NOMO-1 (cell line): ENCODE measurements at regions not wholly inside any gene's neighbourhood (a gene's known extent, or its start where the extent isn't known, plus 50 kb on each side); places are given as distances from the start of the nearest gene placed in this dataset.

Experiments
- DNase-seq, 2 experiments: peaks; one replicate each; lab custom pipeline; 2025; ENCODE audit not compliant: unreplicated experiment in 2 of 2; lab: John Stamatoyannopoulos, UW

DNA sequence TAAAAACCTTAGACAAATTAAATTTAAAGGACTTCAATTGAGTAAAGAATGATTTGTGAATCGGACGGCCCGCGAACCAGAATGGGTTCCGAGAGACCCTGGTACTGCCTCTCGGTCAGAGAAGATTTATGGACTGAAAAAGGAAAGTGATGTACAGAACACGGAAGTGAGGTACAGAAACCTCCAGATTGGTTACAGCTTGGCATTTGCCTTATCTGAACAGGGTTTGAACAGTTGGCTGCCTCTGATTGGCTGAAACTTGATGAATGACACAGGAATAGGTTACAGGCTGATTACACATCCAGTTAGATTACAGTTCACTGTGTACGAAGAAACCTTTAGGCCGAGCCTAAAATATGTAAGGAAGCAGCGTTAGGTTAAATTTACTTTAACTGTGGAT lies 156.5 kb upstream of the EGFLAM start:
- DNase-seq, result no peak

DNA sequence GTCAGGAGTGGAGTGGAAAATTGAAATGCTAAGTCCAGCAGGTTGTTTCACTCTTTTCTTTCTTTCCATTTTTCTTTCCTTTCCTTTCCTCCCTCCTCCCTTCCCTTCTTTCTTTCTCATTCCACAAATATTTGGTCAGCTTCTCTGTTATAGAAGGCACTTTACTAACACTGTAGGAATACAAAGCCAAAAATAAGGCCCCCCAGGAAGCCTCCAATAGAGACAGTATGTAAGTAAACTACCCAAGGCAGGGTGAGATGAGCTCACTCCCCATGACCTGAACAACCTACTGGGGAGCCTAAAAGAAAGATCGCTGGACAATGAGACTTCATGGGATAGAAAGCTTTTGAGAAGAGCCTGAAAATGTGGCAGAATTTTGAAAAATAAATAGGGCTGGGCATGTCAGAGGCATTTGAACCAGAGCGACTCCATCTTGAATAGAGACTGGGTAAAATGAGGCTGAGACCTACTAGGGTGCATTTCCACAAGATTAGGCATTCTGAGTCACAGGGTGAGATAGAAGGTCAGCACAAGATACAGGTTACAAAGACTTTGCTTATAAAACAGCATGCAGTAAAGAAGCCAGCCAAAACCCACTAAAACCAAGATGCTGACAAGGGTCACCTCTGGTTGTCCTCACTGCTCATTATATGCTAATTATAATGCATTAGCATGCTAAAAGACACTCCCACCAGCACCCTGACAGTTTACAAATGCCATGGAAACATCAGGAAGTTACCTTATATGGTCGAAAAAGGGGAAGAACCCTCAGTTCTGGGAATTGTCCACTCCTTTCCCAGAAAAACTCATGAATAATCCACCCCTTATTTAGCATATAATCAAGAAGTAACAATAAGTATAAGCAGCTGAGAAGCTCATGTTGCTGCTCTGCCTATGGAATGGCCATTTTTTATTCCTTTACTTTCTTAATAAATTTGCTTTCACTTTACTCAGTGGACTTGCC lies 158.9 kb upstream of the EGFLAM start:
- no peak for DNase-seq

- no peak for DNase-seq
Observed at GRCh38 chr5:38094889-38095288, 163.5 kb upstream of the EGFLAM start.

- DNase-seq, result no peak
Observed at GRCh38 chr5:38093855-38094254, 164.5 kb upstream of the EGFLAM start.

DNA sequence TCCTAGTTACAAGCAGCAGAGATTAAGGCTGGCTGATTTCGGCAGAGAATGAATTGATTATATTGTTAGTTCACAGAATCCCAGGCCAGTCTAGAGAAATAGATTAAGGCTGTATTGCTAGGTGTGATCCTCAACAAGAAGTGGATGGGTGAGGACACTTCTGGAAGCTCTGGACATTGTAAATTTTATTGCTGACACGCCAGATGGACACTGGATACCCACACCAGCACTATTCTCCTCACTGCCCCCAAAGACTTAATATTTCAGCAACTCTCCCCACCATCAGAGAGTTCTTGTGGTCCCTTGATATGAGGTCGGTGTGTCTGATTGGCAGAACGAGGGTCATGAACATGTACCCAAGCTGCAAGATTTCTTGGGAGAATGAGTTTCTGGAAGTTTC lies 171.6 kb upstream of the EGFLAM start:
- DNase-seq, result no peak

DNA sequence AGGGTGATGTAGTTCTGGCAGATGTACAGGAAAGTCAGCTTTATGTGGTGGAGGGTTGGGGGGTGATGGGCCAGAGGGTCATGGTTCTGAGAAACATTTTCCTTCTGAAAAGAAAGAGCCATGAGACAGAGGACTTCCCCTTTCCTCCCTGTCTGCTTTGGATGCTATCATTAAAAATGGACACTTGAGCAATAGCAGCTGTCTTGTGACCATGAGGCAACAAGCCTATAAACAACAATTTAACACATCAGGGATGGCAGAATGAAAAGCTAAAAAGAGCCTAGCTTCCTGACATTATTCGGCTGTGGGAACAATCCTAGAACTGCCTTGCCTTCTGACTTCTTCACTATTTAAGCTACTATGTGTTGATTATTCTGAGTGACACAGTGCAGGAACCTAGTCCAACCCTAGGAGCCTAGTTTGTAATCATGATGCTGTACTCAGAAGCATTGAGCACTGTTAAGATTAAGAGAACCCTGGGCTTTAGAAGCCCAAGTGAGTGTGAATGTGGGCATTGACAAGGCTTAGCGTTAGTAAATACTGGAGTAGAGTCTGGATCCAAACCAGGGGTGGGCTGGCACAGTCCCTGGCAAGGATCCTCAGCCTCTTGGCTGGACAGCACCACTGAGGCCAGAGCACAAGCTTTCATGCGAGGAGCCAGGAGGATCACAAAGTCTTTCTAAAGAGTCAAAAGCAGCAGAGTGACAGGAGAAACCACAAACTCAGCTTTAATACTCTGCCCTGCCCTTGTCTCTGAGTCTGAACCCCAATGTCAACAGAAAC lies 178.5 kb upstream of the EGFLAM start:
- no peak for DNase-seq

GRCh38 chr5:38078161-38078560 lies 180.2 kb upstream of the EGFLAM start:
- no peak for DNase-seq

- no peak for DNase-seq
Observed at GRCh38 chr5:38077652-38078051, 180.7 kb upstream of the EGFLAM start.

GRCh38 chr5:38071831-38072694 lies 186.3 kb upstream of the EGFLAM start:
- no peak for DNase-seq

- DNase-seq, result no peak
Observed at GRCh38 chr5:38070304-38070950, 187.9 kb upstream of the EGFLAM start.

- DNase-seq, result no peak
Observed at GRCh38 chr5:38069360-38069759, 189.0 kb upstream of the EGFLAM start.

DNA sequence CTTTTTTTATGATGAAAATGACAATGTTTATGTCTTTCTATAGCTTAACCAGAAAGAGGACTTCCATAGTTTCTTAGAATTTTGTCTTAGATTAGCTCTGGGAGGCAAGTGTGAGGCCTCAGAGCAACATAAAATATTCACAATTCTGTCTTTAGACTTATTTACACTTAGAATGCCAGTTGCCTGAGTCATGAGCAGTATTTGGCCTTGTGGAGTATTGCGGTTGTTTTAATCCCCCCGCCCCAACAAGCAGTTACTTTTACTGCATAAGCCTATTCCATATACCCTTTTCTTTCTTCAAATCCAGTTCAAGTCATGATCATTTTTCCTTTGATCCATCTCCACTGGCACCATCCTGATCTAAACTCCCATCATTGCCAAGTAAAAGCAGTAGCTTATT lies 198.0 kb upstream of the EGFLAM start:
- DNase-seq, result no peak

DNA sequence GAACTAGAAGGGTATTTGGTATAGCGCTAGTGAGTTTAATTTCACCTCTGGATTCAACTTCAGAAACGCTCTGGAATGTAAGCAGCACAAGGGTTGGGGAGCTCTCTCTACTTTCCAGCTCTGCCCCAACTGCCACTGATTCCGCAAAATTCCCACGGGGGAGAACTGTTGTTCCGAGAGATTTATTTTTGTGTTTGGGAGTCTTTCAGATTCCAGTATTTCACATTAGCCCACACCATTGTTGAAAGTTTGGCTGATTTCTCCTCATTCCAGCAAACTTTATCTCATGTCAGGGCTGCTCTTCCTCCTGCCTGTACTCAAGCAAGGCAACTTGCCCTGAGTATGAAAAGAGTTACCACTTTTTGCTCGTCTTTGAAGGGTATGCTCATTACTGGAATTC lies 198.5 kb upstream of the EGFLAM start:
- DNase-seq, result no peak

DNA sequence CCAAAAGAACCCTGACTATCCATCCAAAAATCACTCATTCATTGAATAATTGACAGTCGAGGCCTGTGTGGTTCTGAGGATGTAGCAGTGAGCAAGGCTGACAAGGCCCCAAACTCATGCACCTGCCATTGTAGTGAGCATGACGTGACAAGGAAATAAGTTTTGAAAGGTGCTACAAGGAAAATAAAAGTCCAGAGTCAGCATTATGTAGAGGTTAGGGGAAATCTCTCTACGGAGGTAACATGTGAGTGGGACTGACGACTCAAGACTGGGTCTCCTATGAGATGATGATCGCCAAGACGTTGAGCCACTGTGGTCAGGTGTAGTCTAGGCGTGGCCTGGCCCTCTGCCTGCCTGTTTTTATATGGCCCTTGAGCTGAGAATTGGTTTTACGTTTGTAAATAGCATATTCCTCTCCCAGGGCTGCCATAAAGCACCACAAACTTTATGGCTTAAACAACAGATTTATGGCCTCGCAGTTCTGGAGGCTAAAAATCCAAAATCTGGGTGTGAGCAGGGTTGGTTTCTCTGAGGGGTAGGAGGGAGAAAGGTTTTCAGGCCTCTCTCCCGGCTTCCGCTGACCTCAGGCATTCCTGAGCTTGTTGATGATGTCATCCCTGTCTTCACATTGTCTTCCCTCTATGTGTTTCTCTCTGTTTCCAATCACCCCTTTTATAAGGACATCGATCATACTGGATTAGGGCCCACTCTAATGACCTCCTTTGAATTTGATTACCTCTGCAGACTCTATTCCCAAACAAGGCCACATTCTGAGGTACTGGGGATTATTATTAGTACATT lies 206.4 kb upstream of the EGFLAM start:
- no peak for DNase-seq

GRCh38 chr5:38048400-38048799 lies 208.6 kb upstream of the GDNF start:
- no peak for DNase-seq

GRCh38 chr5:38046103-38046502 lies 206.3 kb upstream of the GDNF start:
- DNase-seq, result no peak

DNA sequence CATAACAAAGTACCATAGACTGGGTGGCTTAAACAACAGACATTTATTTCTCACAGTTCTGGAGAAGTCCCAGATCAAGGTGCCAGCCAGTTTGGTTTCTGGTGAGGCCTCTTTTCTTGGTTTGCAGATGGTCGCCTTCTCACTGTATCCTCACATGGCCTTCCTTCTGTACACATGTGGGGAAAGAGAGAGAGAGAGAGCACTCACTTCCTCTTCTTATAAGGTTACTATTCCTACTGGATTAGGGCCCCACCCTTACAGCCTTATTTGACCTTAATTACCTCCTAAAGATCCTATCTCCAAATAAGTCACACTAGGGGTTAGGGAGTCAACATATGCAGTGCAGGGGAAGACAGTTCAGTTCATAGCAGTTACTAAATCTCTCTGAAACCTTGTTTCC lies 205.6 kb upstream of the GDNF start:
- no peak for DNase-seq

- DNase-seq, result no peak
Observed at GRCh38 chr5:38039826-38040225, 200.0 kb upstream of the GDNF start.

GRCh38 chr5:38039091-38039490 lies 199.2 kb upstream of the GDNF start:
- no peak for DNase-seq

GRCh38 chr5:38036765-38037164 lies 196.9 kb upstream of the GDNF start:
- DNase-seq, result no peak
